ENCODE measurements at regions not wholly inside any gene's neighbourhood (a gene's known extent, or its start where the extent isn't known, plus 50 kb on each side); places are given as distances from the start of the nearest gene placed in this dataset.

GRCh38 chr11:103699216-103699615, 337.2 kb upstream of the DDI1 start:
- Mint-ChIP-seq H3K36me3 (no peaks in the 10 kb centered on the region), H3K27me3 (ENCODE audit: low read depth in 3 of 3) (no peaks in the 10 kb centered on the region), H3K4me1 (no peaks in the 10 kb centered on the region), H3K9me3 (peaks cover 0 to 7% (median 4%) of the 10 kb centered on the region in 7 donors), H3K4me3 (no peak overlapping the region), H3K27ac (no peak overlapping the region)
- Histone ChIP-seq H3K27me3 (ENCODE audit: control insufficient read depth in 2 of 2, insufficient read depth in 2 of 2, low read length in 2 of 2) (no peaks in the 10 kb centered on the region), H3K9me3 (replicated peaks in 1 of 2; ENCODE audit: control insufficient read depth in 1 of 2, insufficient read depth in 1 of 2, low read length in 2 of 2) (peaks cover 0 to 3% of the 10 kb centered on the region in 2 donors), H3K4me2 (replicated peaks; ENCODE audit: extremely low read depth, low read length, poor library complexity, severe bottlenecking) (no peak overlapping the region), H3K79me2 (ENCODE audit: insufficient read depth, low read length) (no peaks in the 10 kb centered on the region), H3K9ac (ENCODE audit: insufficient read depth, low read length, poor library complexity, severe bottlenecking) (no peak overlapping the region), H3K36me3 (replicated peaks in 1 of 2; ENCODE audit: control insufficient read depth in 1 of 2, insufficient read depth in 2 of 2, low read length in 2 of 2) (no peaks in the 10 kb centered on the region), H3K4me1 (ENCODE audit: control insufficient read depth in 1 of 2, insufficient read depth in 2 of 2, low read length in 2 of 2) (no peaks in the 10 kb centered on the region), H3K4me3 (replicated peaks in 1 of 3; ENCODE audit: low read depth in 2 of 3, low read length in 3 of 3) (no peak overlapping the region), H4K20me1 (ENCODE audit: insufficient read depth, low read length) (no peaks in the 10 kb centered on the region), H2AFZ (ENCODE audit: insufficient read depth, low read depth, low read length, poor library complexity, severe bottlenecking) (no peak overlapping the region), H3K27ac (ENCODE audit: low read depth in 1 of 2, low read length in 2 of 2) (no peak overlapping the region)
- no CpG with 5 or more reads among the region's 3 CpGs for WGBS (ENCODE audit: insufficient coverage)
- no peak for DNase-seq
- intact Hi-C loops (cut with micrococcal nuclease): no loop called here
- TF ChIP-seq CTCF (IDR thresholded peaks at IDR 0.05): no peak

- H3K27me3 Mint-ChIP-seq (ENCODE audit: low read depth in 3 of 3): no peaks in the 10 kb centered on the region
- no peak overlapping the region for H3K4me3 ChIP-seq (replicated peaks in 1 of 3; ENCODE audit: low read depth in 2 of 3, low read length in 3 of 3)
- H3K4me1 Mint-ChIP-seq: no peaks in the 10 kb centered on the region
- no peaks in the 10 kb centered on the region for H3K27me3 ChIP-seq (ENCODE audit: control insufficient read depth in 2 of 2, insufficient read depth in 2 of 2, low read length in 2 of 2)
- H3K9me3 ChIP-seq (replicated peaks in 1 of 2; ENCODE audit: control insufficient read depth in 1 of 2, insufficient read depth in 1 of 2, low read length in 2 of 2): peaks cover 0 to 3% of the 10 kb centered on the region in 2 donors
- no peaks in the 10 kb centered on the region for H3K36me3 Mint-ChIP-seq
- DNase-seq: no peak
- TF ChIP-seq CTCF (IDR thresholded peaks at IDR 0.05): no peak
- intact Hi-C loops (cut with micrococcal nuclease): no loop called here
- H3K4me2 ChIP-seq (replicated peaks; ENCODE audit: extremely low read depth, low read length, poor library complexity, severe bottlenecking): no peak overlapping the region
- H2AFZ ChIP-seq (ENCODE audit: insufficient read depth, low read depth, low read length, poor library complexity, severe bottlenecking): no peak overlapping the region
- no peak overlapping the region for H3K9ac ChIP-seq (ENCODE audit: insufficient read depth, low read length, poor library complexity, severe bottlenecking)
- H3K27ac ChIP-seq (ENCODE audit: low read depth in 1 of 2, low read length in 2 of 2): no peak overlapping the region
- H3K9me3 Mint-ChIP-seq: peaks cover 0 to 7% (median 4%) of the 10 kb centered on the region in 7 donors
- H3K27ac Mint-ChIP-seq: no peak overlapping the region
- H3K79me2 ChIP-seq (ENCODE audit: insufficient read depth, low read length): no peaks in the 10 kb centered on the region
- H3K4me1 ChIP-seq (ENCODE audit: control insufficient read depth in 1 of 2, insufficient read depth in 2 of 2, low read length in 2 of 2): no peaks in the 10 kb centered on the region
- no peaks in the 10 kb centered on the region for H3K36me3 ChIP-seq (replicated peaks in 1 of 2; ENCODE audit: control insufficient read depth in 1 of 2, insufficient read depth in 2 of 2, low read length in 2 of 2)
- no peak overlapping the region for H3K4me3 Mint-ChIP-seq
- no peaks in the 10 kb centered on the region for H4K20me1 ChIP-seq (ENCODE audit: insufficient read depth, low read length)
- WGBS (ENCODE audit: insufficient coverage): no CpG with 5 or more reads among the region's 1 CpG
Observed at GRCh38 chr11:103699656-103700055, 336.8 kb upstream of the DDI1 start.
